ENCODE measurements at regions not wholly inside any gene's neighbourhood (a gene's known extent, or its start where the extent isn't known, plus 50 kb on each side); places are given as distances from the start of the nearest gene placed in this dataset.

- TF ChIP-seq CTCF (IDR thresholded peaks at IDR 0.05; ENCODE audit: poor library complexity) (no peak), EZH2 (IDR thresholded peaks at IDR 0.05; ENCODE audit: borderline replicate concordance) (no peak), EZH2phosphoT487 (IDR thresholded peaks at IDR 0.05; ENCODE audit: low read depth, severe bottlenecking, unreplicated experiment) (no peak)
Observed at GRCh38 chr4:81359207-81359606, 112.5 kb downstream of the RASGEF1B start.
